SK-N-SH (cell line): ENCODE measurements at regions not wholly inside any gene's neighbourhood (a gene's known extent, or its start where the extent isn't known, plus 50 kb on each side); places are given as distances from the start of the nearest gene placed in this dataset.

Experiments
- TF ChIP-seq, protein P1 (sequence below): IDR thresholded peaks from 2 replicates; pipeline ENCODE4 v1.6.1; 2012; ENCODE audit warnings: mild to moderate bottlenecking, low read depth, low read length, moderate library complexity
- TF ChIP-seq, protein P2 (sequence below): IDR thresholded peaks from 2 replicates; pipeline ENCODE4 v1.4.0; 2012; ENCODE audit warnings: low read depth, borderline replicate concordance

- TF ChIP-seq, protein P1, sequence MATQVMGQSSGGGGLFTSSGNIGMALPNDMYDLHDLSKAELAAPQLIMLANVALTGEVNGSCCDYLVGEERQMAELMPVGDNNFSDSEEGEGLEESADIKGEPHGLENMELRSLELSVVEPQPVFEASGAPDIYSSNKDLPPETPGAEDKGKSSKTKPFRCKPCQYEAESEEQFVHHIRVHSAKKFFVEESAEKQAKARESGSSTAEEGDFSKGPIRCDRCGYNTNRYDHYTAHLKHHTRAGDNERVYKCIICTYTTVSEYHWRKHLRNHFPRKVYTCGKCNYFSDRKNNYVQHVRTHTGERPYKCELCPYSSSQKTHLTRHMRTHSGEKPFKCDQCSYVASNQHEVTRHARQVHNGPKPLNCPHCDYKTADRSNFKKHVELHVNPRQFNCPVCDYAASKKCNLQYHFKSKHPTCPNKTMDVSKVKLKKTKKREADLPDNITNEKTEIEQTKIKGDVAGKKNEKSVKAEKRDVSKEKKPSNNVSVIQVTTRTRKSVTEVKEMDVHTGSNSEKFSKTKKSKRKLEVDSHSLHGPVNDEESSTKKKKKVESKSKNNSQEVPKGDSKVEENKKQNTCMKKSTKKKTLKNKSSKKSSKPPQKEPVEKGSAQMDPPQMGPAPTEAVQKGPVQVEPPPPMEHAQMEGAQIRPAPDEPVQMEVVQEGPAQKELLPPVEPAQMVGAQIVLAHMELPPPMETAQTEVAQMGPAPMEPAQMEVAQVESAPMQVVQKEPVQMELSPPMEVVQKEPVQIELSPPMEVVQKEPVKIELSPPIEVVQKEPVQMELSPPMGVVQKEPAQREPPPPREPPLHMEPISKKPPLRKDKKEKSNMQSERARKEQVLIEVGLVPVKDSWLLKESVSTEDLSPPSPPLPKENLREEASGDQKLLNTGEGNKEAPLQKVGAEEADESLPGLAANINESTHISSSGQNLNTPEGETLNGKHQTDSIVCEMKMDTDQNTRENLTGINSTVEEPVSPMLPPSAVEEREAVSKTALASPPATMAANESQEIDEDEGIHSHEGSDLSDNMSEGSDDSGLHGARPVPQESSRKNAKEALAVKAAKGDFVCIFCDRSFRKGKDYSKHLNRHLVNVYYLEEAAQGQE, result no peak
- TF ChIP-seq, protein P2, sequence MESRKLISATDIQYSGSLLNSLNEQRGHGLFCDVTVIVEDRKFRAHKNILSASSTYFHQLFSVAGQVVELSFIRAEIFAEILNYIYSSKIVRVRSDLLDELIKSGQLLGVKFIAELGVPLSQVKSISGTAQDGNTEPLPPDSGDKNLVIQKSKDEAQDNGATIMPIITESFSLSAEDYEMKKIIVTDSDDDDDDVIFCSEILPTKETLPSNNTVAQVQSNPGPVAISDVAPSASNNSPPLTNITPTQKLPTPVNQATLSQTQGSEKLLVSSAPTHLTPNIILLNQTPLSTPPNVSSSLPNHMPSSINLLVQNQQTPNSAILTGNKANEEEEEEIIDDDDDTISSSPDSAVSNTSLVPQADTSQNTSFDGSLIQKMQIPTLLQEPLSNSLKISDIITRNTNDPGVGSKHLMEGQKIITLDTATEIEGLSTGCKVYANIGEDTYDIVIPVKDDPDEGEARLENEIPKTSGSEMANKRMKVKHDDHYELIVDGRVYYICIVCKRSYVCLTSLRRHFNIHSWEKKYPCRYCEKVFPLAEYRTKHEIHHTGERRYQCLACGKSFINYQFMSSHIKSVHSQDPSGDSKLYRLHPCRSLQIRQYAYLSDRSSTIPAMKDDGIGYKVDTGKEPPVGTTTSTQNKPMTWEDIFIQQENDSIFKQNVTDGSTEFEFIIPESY, result no peak
Observed at GRCh38 chr1:58981392-58981791, 197.5 kb upstream of the JUN start.
